Endothelial cell (in vitro differentiated cells): ENCODE measurements at regions not wholly inside any gene's neighbourhood (a gene's known extent, or its start where the extent isn't known, plus 50 kb on each side); places are given as distances from the start of the nearest gene placed in this dataset.

Experiments used
- DNase-seq: peaks from one replicate; pipeline ENCODE4 v3.0.0; 2021; ENCODE audit warnings: low spot score
- H3K27ac Mint-ChIP-seq: one replicate; pipeline ENCODE4 v1.8.0; 2021; ENCODE audit warnings: mixed read lengths, inconsistent platforms; ENCODE audit not compliant: unreplicated experiment
- H3K27me3 Mint-ChIP-seq: one replicate; pipeline ENCODE4 v1.8.0; 2021; ENCODE audit warnings: mild to moderate bottlenecking, moderate library complexity, mixed read lengths, inconsistent platforms; ENCODE audit not compliant: unreplicated experiment
- H3K36me3 Mint-ChIP-seq: one replicate; pipeline ENCODE4 v1.8.0; 2021; ENCODE audit warnings: mild to moderate bottlenecking, low read depth, mixed read lengths, inconsistent platforms; ENCODE audit not compliant: unreplicated experiment
- H3K4me1 Mint-ChIP-seq: one replicate; pipeline ENCODE4 v1.8.0; 2021; ENCODE audit warnings: mild to moderate bottlenecking, mixed read lengths, inconsistent platforms; ENCODE audit not compliant: unreplicated experiment
- H3K4me3 Mint-ChIP-seq: one replicate; pipeline ENCODE4 v1.8.0; 2021; ENCODE audit warnings: mild to moderate bottlenecking, mixed read lengths, inconsistent platforms; ENCODE audit not compliant: unreplicated experiment
- H3K9me3 Mint-ChIP-seq: one replicate; pipeline ENCODE4 v1.8.0; 2021; ENCODE audit warnings: mixed read lengths, inconsistent platforms; ENCODE audit not compliant: unreplicated experiment
- CTCF ChIP-seq: fragments of 200-600 bp; sonication (generic); IDR thresholded peaks from one replicate; pipeline ENCODE4 v1.5.0; 2021; ENCODE audit warnings: antibody characterized with exemption; ENCODE audit not compliant: unreplicated experiment

GRCh38 chr1:239566074-239566473, 179.7 kb downstream of the CHRM3 start:
- no peak for DNase-seq
- H3K4me3 Mint-ChIP-seq, result no peak overlapping the region
- peaks cover 6% of the 10 kb centered on the region for H3K36me3 Mint-ChIP-seq
- peaks cover 24% of the 10 kb centered on the region for H3K4me1 Mint-ChIP-seq
- H3K27ac Mint-ChIP-seq, result no peak overlapping the region
- peaks cover 2% of the 10 kb centered on the region for H3K27me3 Mint-ChIP-seq
- no peak for TF ChIP-seq CTCF
- peaks cover 4% of the 10 kb centered on the region for H3K9me3 Mint-ChIP-seq

- H3K4me3 Mint-ChIP-seq, result no peak overlapping the region
- TF ChIP-seq CTCF, result no peak
- H3K27ac Mint-ChIP-seq, result no peak overlapping the region
- peaks cover 6% of the 10 kb centered on the region for H3K27me3 Mint-ChIP-seq
- peaks cover 3% of the 10 kb centered on the region for H3K4me1 Mint-ChIP-seq
- H3K9me3 Mint-ChIP-seq, result peaks cover 4% of the 10 kb centered on the region
- H3K36me3 Mint-ChIP-seq, result peaks cover 6% of the 10 kb centered on the region
- DNase-seq, result no peak
Measured at GRCh38 chr1:239570878-239571277, 184.5 kb downstream of the CHRM3 start.

GRCh38 chr1:239572183-239572582, 185.8 kb downstream of the CHRM3 start:
- H3K4me3 Mint-ChIP-seq, result no peak overlapping the region
- no peak overlapping the region for H3K27ac Mint-ChIP-seq
- peaks cover 6% of the 10 kb centered on the region for H3K36me3 Mint-ChIP-seq
- TF ChIP-seq CTCF, result no peak
- peaks cover 6% of the 10 kb centered on the region for H3K27me3 Mint-ChIP-seq
- DNase-seq, result no peak
- H3K4me1 Mint-ChIP-seq, result peaks cover 16% of the 10 kb centered on the region
- H3K9me3 Mint-ChIP-seq, result peaks cover 4% of the 10 kb centered on the region

- Mint-ChIP-seq H3K4me3 (no peak overlapping the region), H3K36me3 (no peaks in the 10 kb centered on the region), H3K27ac (no peak overlapping the region), H3K4me1 (peaks cover 22% of the 10 kb centered on the region), H3K27me3 (peaks cover 4% of the 10 kb centered on the region), H3K9me3 (no peaks in the 10 kb centered on the region)
- DNase-seq, result no peak
- no peak for TF ChIP-seq CTCF
Measured at GRCh38 chr1:239574112-239574511, 187.7 kb downstream of the CHRM3 start.

GRCh38 chr1:239575113-239575512, 188.7 kb downstream of the CHRM3 start:
- no peak for TF ChIP-seq CTCF
- Mint-ChIP-seq H3K4me1 (peaks cover 22% of the 10 kb centered on the region), H3K27me3 (peaks cover 4% of the 10 kb centered on the region), H3K9me3 (no peaks in the 10 kb centered on the region), H3K27ac (no peak overlapping the region), H3K36me3 (peaks cover 1% of the 10 kb centered on the region), H3K4me3 (no peak overlapping the region)
- no peak for DNase-seq
